ENCODE measurements at regions not wholly inside any gene's neighbourhood (a gene's known extent, or its start where the extent isn't known, plus 50 kb on each side); places are given as distances from the start of the nearest gene placed in this dataset.

DNA sequence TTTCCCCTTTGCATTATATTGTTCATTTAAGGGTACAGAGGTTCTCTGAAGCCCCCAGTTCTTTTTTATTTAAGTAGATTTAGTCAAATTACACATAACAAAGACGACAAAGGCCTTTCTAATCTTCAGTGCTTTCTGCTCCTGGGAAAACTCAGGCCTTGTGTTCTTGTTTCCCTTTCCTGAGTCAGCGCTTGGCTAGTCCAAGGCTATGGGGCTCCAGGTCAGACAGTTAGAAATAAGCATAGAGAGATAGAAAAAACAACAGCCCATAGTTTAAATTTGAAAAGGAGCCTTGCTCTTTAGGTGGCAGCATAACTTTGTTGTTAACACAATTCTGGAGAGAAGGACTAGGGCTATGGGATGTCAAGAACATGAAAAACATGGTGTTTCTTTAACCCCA lies 97.3 kb downstream of the PPP1R2C start:
- Histone ChIP-seq H3K4me3 (ENCODE audit: low read length) (no peak overlapping the region), H3K79me2 (ENCODE audit: low read length) (no peaks in the 10 kb centered on the region), H3K4me1 (ENCODE audit: low read length) (no peaks in the 10 kb centered on the region), H3K27ac (ENCODE audit: low read length) (no peak overlapping the region), H3K9me2 (replicated peaks; ENCODE audit: insufficient read depth, low read length) (no peaks in the 10 kb centered on the region), H3K4me2 (ENCODE audit: low read depth, low read length, poor library complexity, severe bottlenecking) (no peak overlapping the region), H3K27me3 (ENCODE audit: low read length) (no peaks in the 10 kb centered on the region), H3K9ac (ENCODE audit: low read length) (no peak overlapping the region), H2AFZ (ENCODE audit: low read length) (no peak overlapping the region), H3K36me3 (ENCODE audit: insufficient read depth, low read length) (no peaks in the 10 kb centered on the region), H3K9me3 (ENCODE audit: low read length) (peaks cover 21% of the 10 kb centered on the region), H4K20me1 (ENCODE audit: insufficient read depth, low read depth, low read length) (no peaks in the 10 kb centered on the region)
- no peak for DNase-seq

DNA sequence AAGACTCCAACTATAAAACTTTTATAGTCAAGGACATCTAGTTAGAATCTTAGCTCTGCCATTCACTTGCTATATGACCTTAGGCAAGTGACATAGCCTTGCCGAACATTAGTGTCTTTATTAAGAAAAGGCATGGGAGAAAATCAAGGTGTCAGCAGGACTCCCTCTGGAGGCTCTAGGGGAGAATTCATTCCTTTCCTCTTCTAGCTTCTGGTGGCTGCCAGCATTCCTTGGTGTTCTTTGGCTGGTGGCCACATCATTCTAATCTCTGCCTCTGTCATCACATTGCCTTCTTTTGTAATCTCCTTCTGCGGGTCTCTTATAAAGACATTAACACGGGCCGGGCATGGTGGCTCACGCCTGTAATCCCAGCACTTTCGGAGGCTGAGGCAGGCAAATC lies 99.8 kb downstream of the PPP1R2C start:
- Histone ChIP-seq H3K4me1 (ENCODE audit: low read length) (no peaks in the 10 kb centered on the region), H3K4me2 (ENCODE audit: low read depth, low read length, poor library complexity, severe bottlenecking) (no peak overlapping the region), H3K27ac (ENCODE audit: low read length) (no peak overlapping the region), H4K20me1 (ENCODE audit: insufficient read depth, low read depth, low read length) (no peaks in the 10 kb centered on the region), H3K27me3 (ENCODE audit: low read length) (no peaks in the 10 kb centered on the region), H3K9ac (ENCODE audit: low read length) (no peak overlapping the region), H3K4me3 (ENCODE audit: low read length) (no peak overlapping the region), H2AFZ (ENCODE audit: low read length) (no peak overlapping the region), H3K79me2 (ENCODE audit: low read length) (no peaks in the 10 kb centered on the region), H3K9me2 (replicated peaks; ENCODE audit: insufficient read depth, low read length) (no peaks in the 10 kb centered on the region), H3K9me3 (ENCODE audit: low read length) (peaks cover 18% of the 10 kb centered on the region), H3K36me3 (ENCODE audit: insufficient read depth, low read length) (no peaks in the 10 kb centered on the region)
- no peak for DNase-seq

DNA sequence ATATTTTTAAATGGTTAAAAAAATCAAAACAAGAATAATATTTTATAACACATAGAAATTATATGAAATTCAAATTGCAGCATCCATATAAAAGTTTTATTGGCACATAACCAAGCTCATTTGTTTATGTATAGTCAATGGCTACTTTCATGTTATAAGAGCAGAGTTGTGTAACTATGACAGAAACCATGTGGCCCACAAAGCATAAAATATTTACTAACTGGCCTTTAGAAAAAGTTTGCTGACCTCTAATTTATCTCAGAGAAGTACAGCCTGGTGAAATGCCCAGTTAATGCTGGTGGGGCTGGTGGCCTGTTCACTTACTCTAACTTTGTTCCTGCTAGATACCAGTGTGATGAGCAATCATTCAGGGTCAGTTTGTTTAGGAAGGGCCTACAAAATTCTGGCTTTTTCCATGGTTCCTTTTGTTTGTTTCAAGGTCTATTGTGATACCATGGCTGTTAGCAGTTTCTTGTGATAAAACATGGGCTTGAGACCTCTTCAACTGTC lies 104.6 kb downstream of the PPP1R2C start:
- H3K9me2 ChIP-seq (replicated peaks; ENCODE audit: insufficient read depth, low read length) = no peaks in the 10 kb centered on the region
- no peak overlapping the region for H3K27ac ChIP-seq (ENCODE audit: low read length)
- H3K36me3 ChIP-seq (ENCODE audit: insufficient read depth, low read length) = no peaks in the 10 kb centered on the region
- H4K20me1 ChIP-seq (ENCODE audit: insufficient read depth, low read depth, low read length) = no peaks in the 10 kb centered on the region
- no peak overlapping the region for H3K9ac ChIP-seq (ENCODE audit: low read length)
- H3K79me2 ChIP-seq (ENCODE audit: low read length) = no peaks in the 10 kb centered on the region
- peaks cover 23% of the 10 kb centered on the region for H3K9me3 ChIP-seq (ENCODE audit: low read length)
- no peak for DNase-seq
- no peak overlapping the region for H2AFZ ChIP-seq (ENCODE audit: low read length)
- no peaks in the 10 kb centered on the region for H3K27me3 ChIP-seq (ENCODE audit: low read length)
- no peak overlapping the region for H3K4me2 ChIP-seq (ENCODE audit: low read depth, low read length, poor library complexity, severe bottlenecking)
- no peaks in the 10 kb centered on the region for H3K4me1 ChIP-seq (ENCODE audit: low read length)
- no peak overlapping the region for H3K4me3 ChIP-seq (ENCODE audit: low read length)

GRCh38 chrX:42664680-42665079 lies 113.3 kb downstream of the PPP1R2C start:
- no peaks in the 10 kb centered on the region for H3K4me1 ChIP-seq (ENCODE audit: low read length)
- H3K4me2 ChIP-seq (ENCODE audit: low read depth, low read length, poor library complexity, severe bottlenecking) = no peak overlapping the region
- H3K9me3 ChIP-seq (ENCODE audit: low read length) = peaks cover 24% of the 10 kb centered on the region
- no peaks in the 10 kb centered on the region for H3K27me3 ChIP-seq (ENCODE audit: low read length)
- no peak overlapping the region for H2AFZ ChIP-seq (ENCODE audit: low read length)
- H3K9ac ChIP-seq (ENCODE audit: low read length) = no peak overlapping the region
- no peak for DNase-seq
- H3K36me3 ChIP-seq (ENCODE audit: insufficient read depth, low read length) = no peaks in the 10 kb centered on the region
- no peaks in the 10 kb centered on the region for H3K79me2 ChIP-seq (ENCODE audit: low read length)
- no peak overlapping the region for H3K4me3 ChIP-seq (ENCODE audit: low read length)
- no peaks in the 10 kb centered on the region for H4K20me1 ChIP-seq (ENCODE audit: insufficient read depth, low read depth, low read length)
- no peak overlapping the region for H3K27ac ChIP-seq (ENCODE audit: low read length)
- no peaks in the 10 kb centered on the region for H3K9me2 ChIP-seq (replicated peaks; ENCODE audit: insufficient read depth, low read length)

GRCh38 chrX:42628471-42628870 lies 149.5 kb downstream of the PPP1R2C start:
- DNase-seq = no peak
- Histone ChIP-seq H3K9me2 (replicated peaks; ENCODE audit: insufficient read depth, low read length) (no peaks in the 10 kb centered on the region), H3K4me2 (ENCODE audit: low read depth, low read length, poor library complexity, severe bottlenecking) (no peak overlapping the region), H3K4me1 (ENCODE audit: low read length) (no peaks in the 10 kb centered on the region), H3K4me3 (ENCODE audit: low read length) (no peak overlapping the region), H3K27me3 (ENCODE audit: low read length) (no peaks in the 10 kb centered on the region), H3K9me3 (ENCODE audit: low read length) (peaks cover 31% of the 10 kb centered on the region), H3K27ac (ENCODE audit: low read length) (no peak overlapping the region), H3K36me3 (ENCODE audit: insufficient read depth, low read length) (no peaks in the 10 kb centered on the region), H2AFZ (ENCODE audit: low read length) (no peak overlapping the region), H3K9ac (ENCODE audit: low read length) (no peak overlapping the region), H3K79me2 (ENCODE audit: low read length) (no peaks in the 10 kb centered on the region), H4K20me1 (ENCODE audit: insufficient read depth, low read depth, low read length) (no peaks in the 10 kb centered on the region)

GRCh38 chrX:42627891-42628290 lies 150.1 kb downstream of the PPP1R2C start:
- Histone ChIP-seq H3K36me3 (ENCODE audit: insufficient read depth, low read length) (no peaks in the 10 kb centered on the region), H3K9me3 (ENCODE audit: low read length) (peaks cover 29% of the 10 kb centered on the region), H3K27ac (ENCODE audit: low read length) (no peak overlapping the region), H3K4me1 (ENCODE audit: low read length) (no peaks in the 10 kb centered on the region), H2AFZ (ENCODE audit: low read length) (no peak overlapping the region), H4K20me1 (ENCODE audit: insufficient read depth, low read depth, low read length) (no peaks in the 10 kb centered on the region), H3K4me2 (ENCODE audit: low read depth, low read length, poor library complexity, severe bottlenecking) (no peak overlapping the region), H3K79me2 (ENCODE audit: low read length) (no peaks in the 10 kb centered on the region), H3K9ac (ENCODE audit: low read length) (no peak overlapping the region), H3K27me3 (ENCODE audit: low read length) (no peaks in the 10 kb centered on the region), H3K4me3 (ENCODE audit: low read length) (no peak overlapping the region), H3K9me2 (replicated peaks; ENCODE audit: insufficient read depth, low read length) (no peaks in the 10 kb centered on the region)
- DNase-seq = no peak

GRCh38 chrX:42624524-42624923 lies 153.4 kb downstream of the PPP1R2C start:
- Histone ChIP-seq H3K27ac (ENCODE audit: low read length) (no peak overlapping the region), H3K9ac (ENCODE audit: low read length) (no peak overlapping the region), H3K9me2 (replicated peaks; ENCODE audit: insufficient read depth, low read length) (no peaks in the 10 kb centered on the region), H3K27me3 (ENCODE audit: low read length) (no peaks in the 10 kb centered on the region), H3K4me3 (ENCODE audit: low read length) (no peak overlapping the region), H3K4me1 (ENCODE audit: low read length) (no peaks in the 10 kb centered on the region), H3K36me3 (ENCODE audit: insufficient read depth, low read length) (no peaks in the 10 kb centered on the region), H3K4me2 (ENCODE audit: low read depth, low read length, poor library complexity, severe bottlenecking) (no peak overlapping the region), H3K79me2 (ENCODE audit: low read length) (no peaks in the 10 kb centered on the region), H4K20me1 (ENCODE audit: insufficient read depth, low read depth, low read length) (no peaks in the 10 kb centered on the region), H2AFZ (ENCODE audit: low read length) (no peak overlapping the region), H3K9me3 (ENCODE audit: low read length) (peaks cover 27% of the 10 kb centered on the region)
- no peak for DNase-seq

DNA sequence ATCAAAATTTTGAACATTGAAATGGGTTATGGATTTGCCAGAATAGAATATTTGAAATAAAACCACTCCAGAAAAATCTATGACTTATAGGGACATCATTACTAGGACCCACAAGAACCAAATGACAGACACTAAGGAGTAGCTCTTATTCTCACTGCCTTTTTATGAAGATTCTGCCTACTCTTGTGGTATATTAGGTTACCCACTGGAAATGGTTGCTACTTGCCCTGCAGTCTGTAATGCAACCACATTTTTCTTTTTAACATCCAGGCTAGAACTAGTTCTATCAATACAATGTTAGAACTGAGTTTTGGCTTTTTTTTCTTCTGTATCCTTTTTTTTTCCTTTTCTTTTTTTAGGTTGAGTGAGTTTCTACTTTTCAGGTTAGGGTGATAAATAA lies 158.9 kb downstream of the PPP1R2C start:
- H3K9me2 ChIP-seq (replicated peaks; ENCODE audit: insufficient read depth, low read length) = no peaks in the 10 kb centered on the region
- no peak overlapping the region for H2AFZ ChIP-seq (ENCODE audit: low read length)
- H3K4me1 ChIP-seq (ENCODE audit: low read length) = no peaks in the 10 kb centered on the region
- no peaks in the 10 kb centered on the region for H4K20me1 ChIP-seq (ENCODE audit: insufficient read depth, low read depth, low read length)
- H3K27ac ChIP-seq (ENCODE audit: low read length) = no peak overlapping the region
- no peak overlapping the region for H3K4me2 ChIP-seq (ENCODE audit: low read depth, low read length, poor library complexity, severe bottlenecking)
- DNase-seq = no peak
- no peaks in the 10 kb centered on the region for H3K79me2 ChIP-seq (ENCODE audit: low read length)
- H3K27me3 ChIP-seq (ENCODE audit: low read length) = no peaks in the 10 kb centered on the region
- H3K4me3 ChIP-seq (ENCODE audit: low read length) = no peak overlapping the region
- no peaks in the 10 kb centered on the region for H3K36me3 ChIP-seq (ENCODE audit: insufficient read depth, low read length)
- peaks cover 28% of the 10 kb centered on the region for H3K9me3 ChIP-seq (ENCODE audit: low read length)
- no peak overlapping the region for H3K9ac ChIP-seq (ENCODE audit: low read length)

- H3K36me3 ChIP-seq (ENCODE audit: insufficient read depth, low read length) = no peaks in the 10 kb centered on the region
- H3K4me2 ChIP-seq (ENCODE audit: low read depth, low read length, poor library complexity, severe bottlenecking) = no peak overlapping the region
- H3K79me2 ChIP-seq (ENCODE audit: low read length) = no peaks in the 10 kb centered on the region
- no peaks in the 10 kb centered on the region for H3K9me2 ChIP-seq (replicated peaks; ENCODE audit: insufficient read depth, low read length)
- no peaks in the 10 kb centered on the region for H3K27me3 ChIP-seq (ENCODE audit: low read length)
- H2AFZ ChIP-seq (ENCODE audit: low read length) = no peak overlapping the region
- no peak overlapping the region for H3K27ac ChIP-seq (ENCODE audit: low read length)
- H3K4me1 ChIP-seq (ENCODE audit: low read length) = no peaks in the 10 kb centered on the region
- peaks cover 23% of the 10 kb centered on the region for H3K9me3 ChIP-seq (ENCODE audit: low read length)
- H3K4me3 ChIP-seq (ENCODE audit: low read length) = no peak overlapping the region
- no peak for DNase-seq
- no peaks in the 10 kb centered on the region for H4K20me1 ChIP-seq (ENCODE audit: insufficient read depth, low read depth, low read length)
- no peak overlapping the region for H3K9ac ChIP-seq (ENCODE audit: low read length)
Measured at GRCh38 chrX:42616981-42617380, 161.0 kb downstream of the PPP1R2C start.
